GM23338 (cell line): ENCODE measurements at regions not wholly inside any gene's neighbourhood (a gene's known extent, or its start where the extent isn't known, plus 50 kb on each side); places are given as distances from the start of the nearest gene placed in this dataset.
A peak's percentile ranks its signal among the peaks of the same experiment; 100 is the strongest.

ENCODE experiments used
- ATAC-seq: fragments of 200-7000 bp; cut with Tn5 transposase; 3 replicates; pipeline ENCODE4 v1.9.1; 2020
- DNase-seq: peaks from one replicate; pipeline ENCODE4 v3.0.0-alpha.2; 2015; ENCODE audit warnings: low spot score
- H2AFZ ChIP-seq: fragments of 200-600 bp; sonication (generic); 2 replicates; pipeline ENCODE4 v1.8.0; 2016; ENCODE audit warnings: antibody characterized with exemption, mild to moderate bottlenecking, moderate library complexity
- H3F3A ChIP-seq: fragments of 200-600 bp; sonication (generic); replicated peaks from 2 replicates; pipeline ENCODE4 v1.8.0; 2017; ENCODE audit warnings: antibody characterized with exemption, mixed run types, low read depth
- H3K27ac ChIP-seq: fragments of 200-600 bp; sonication (generic); 2 replicates; pipeline ENCODE4 v1.6.1; 2016; ENCODE audit warnings: low read depth
- H3K27me3 ChIP-seq: fragments of 200-600 bp; sonication (generic); 2 replicates; pipeline ENCODE4 v1.8.0; 2016; ENCODE audit warnings: mild to moderate bottlenecking, mixed run types, moderate library complexity; ENCODE audit not compliant: insufficient read depth
- H3K36me3 ChIP-seq: fragments of 200-600 bp; sonication (generic); 2 replicates; pipeline ENCODE4 v1.8.0; 2016; ENCODE audit warnings: mild to moderate bottlenecking; ENCODE audit not compliant: insufficient read depth
- H3K4me1 ChIP-seq: fragments of 200-600 bp; sonication (generic); 2 replicates; pipeline ENCODE4 v1.8.0; 2016; ENCODE audit warnings: mild to moderate bottlenecking, moderate library complexity; ENCODE audit not compliant: insufficient read depth
- H3K4me2 ChIP-seq: fragments of 200-600 bp; sonication (generic); 2 replicates; pipeline ENCODE4 v1.7.1; 2017; ENCODE audit warnings: mixed run types
- H3K4me3 ChIP-seq: fragments of 200-600 bp; sonication (generic); 2 replicates; pipeline ENCODE4 v1.6.1; 2016; ENCODE audit warnings: mixed run types
- H3K79me2 ChIP-seq: fragments of 200-600 bp; sonication (generic); replicated peaks from 2 replicates; pipeline ENCODE4 v1.8.0; 2017; ENCODE audit warnings: mild to moderate bottlenecking; ENCODE audit not compliant: insufficient read depth
- H3K9me2 ChIP-seq: fragments of 200-600 bp; sonication (generic); 2 replicates; pipeline ENCODE4 v1.8.0; 2017; ENCODE audit not compliant: insufficient read depth
- H4K20me1 ChIP-seq: fragments of 200-600 bp; sonication (generic); replicated peaks from 2 replicates; pipeline ENCODE4 v1.8.0; 2017; ENCODE audit warnings: mild to moderate bottlenecking; ENCODE audit not compliant: insufficient read depth
- H3K27ac Mint-ChIP-seq: 2 replicates; pipeline ENCODE4 v1.8.0; 2020; ENCODE audit warnings: inconsistent platforms, mild to moderate bottlenecking, moderate library complexity, mixed read lengths
- H3K27me3 Mint-ChIP-seq: 3 replicates; pipeline ENCODE4 v1.8.0; 2022; ENCODE audit warnings: low read depth, mild to moderate bottlenecking, moderate library complexity, mixed read lengths, inconsistent platforms; ENCODE audit not compliant: insufficient read depth, poor library complexity
- H3K36me3 Mint-ChIP-seq: 3 replicates; pipeline ENCODE4 v1.8.0; 2021; ENCODE audit warnings: low read depth, mild to moderate bottlenecking, inconsistent platforms, moderate library complexity, mixed read lengths
- H3K4me1 Mint-ChIP-seq: 3 replicates; pipeline ENCODE4 v1.8.0; 2020; ENCODE audit warnings: mild to moderate bottlenecking, inconsistent platforms, mixed read lengths
- H3K4me3 Mint-ChIP-seq: 3 replicates; pipeline ENCODE4 v1.8.0; 2021; ENCODE audit warnings: moderate library complexity, mild to moderate bottlenecking, inconsistent platforms, mixed read lengths
- H3K9me3 Mint-ChIP-seq: 3 replicates; pipeline ENCODE4 v1.8.0; 2020; ENCODE audit warnings: moderate library complexity, mild to moderate bottlenecking, inconsistent platforms, mixed read lengths
- CREB1 ChIP-seq: fragments of 250-450 bp; sonication (Bioruptor Pico); IDR thresholded peaks from 2 replicates; pipeline ENCODE4 v1.5.0; 2020; ENCODE audit warnings: low read depth, mild to moderate bottlenecking, moderate library complexity
- EZH2 ChIP-seq: fragments of 200-600 bp; sonication (generic); IDR thresholded peaks from one replicate; pipeline ENCODE4 v1.8.0; 2017; ENCODE audit warnings: antibody characterized with exemption, mild to moderate bottlenecking, low read depth; ENCODE audit not compliant: unreplicated experiment
- EZH2phosphoT487 ChIP-seq: fragments of 200-600 bp; sonication (generic); IDR thresholded peaks from one replicate; pipeline ENCODE4 v1.8.1; 2018; ENCODE audit warnings: antibody characterized with exemption; ENCODE audit not compliant: unreplicated experiment
- JUNB ChIP-seq: IDR thresholded peaks from one replicate; pipeline ENCODE4 v1.6.1; 2016; ENCODE audit warnings: antibody characterized with exemption; ENCODE audit not compliant: unreplicated experiment
- NANOG ChIP-seq: IDR thresholded peaks from 2 replicates; pipeline ENCODE4 v1.6.1; 2016; ENCODE audit warnings: antibody characterized with exemption, borderline replicate concordance
- POLR2AphosphoS5 ChIP-seq: IDR thresholded peaks from 2 replicates; pipeline ENCODE4 v1.6.1; 2016; ENCODE audit warnings: antibody characterized with exemption, low read depth
- STAT1 ChIP-seq: IDR thresholded peaks from one replicate; pipeline ENCODE4 v1.6.1; 2016; ENCODE audit warnings: antibody characterized with exemption; ENCODE audit not compliant: unreplicated experiment
- ZNF114 ChIP-seq: fragments of 250-450 bp; sonication (Bioruptor Pico); IDR thresholded peaks from 2 replicates; pipeline ENCODE4 v1.5.0; 2020; ENCODE audit warnings: mild to moderate bottlenecking, moderate library complexity
- ZNF331 ChIP-seq: fragments of 250-450 bp; sonication (Bioruptor Pico); IDR thresholded peaks from 2 replicates; pipeline ENCODE4 v1.5.0; 2020; ENCODE audit warnings: low read depth, mild to moderate bottlenecking, moderate library complexity
- TF ChIP-seq, protein P1 (sequence below): IDR thresholded peaks from 2 replicates; pipeline ENCODE4 v1.6.1; 2016; ENCODE audit warnings: antibody characterized with exemption
- TF ChIP-seq, protein P2 (sequence below), 2 experiments: fragments of 200-600 bp in 1 of 2; sonication (generic) in 1 of 2; conservative IDR thresholded peaks; 2 replicates each; pipeline versions ENCODE4 v1.5.1 to v1.6.1; 2016 to 2017; ENCODE audit warnings: antibody characterized with exemption in 2 of 2, low read depth in 2 of 2, mild to moderate bottlenecking in 2 of 2, moderate library complexity in 1 of 2

DNA sequence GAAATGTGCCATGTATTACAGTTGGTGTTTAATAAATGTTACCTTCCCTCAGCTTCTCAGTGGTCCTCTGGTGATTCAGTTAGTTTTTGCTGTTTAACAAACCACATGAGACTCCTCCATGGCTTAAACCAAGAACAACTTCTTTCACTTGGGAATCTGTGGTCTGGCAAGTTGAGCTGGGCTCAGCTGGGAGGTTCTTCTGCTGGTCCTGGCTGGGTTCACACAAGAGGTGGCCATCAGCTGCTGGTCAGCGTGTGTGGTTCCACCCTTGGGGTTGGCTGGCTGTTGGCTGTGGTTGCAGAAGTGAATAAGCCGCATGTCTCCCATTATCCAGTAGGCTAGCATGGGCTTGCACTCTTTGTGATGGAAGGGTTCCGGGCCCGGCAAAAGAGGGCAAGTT lies 160.5 kb downstream of the MIAT start:
- no peaks in the 10 kb centered on the region for H4K20me1 ChIP-seq
- DNase-seq = no peak
- no peaks in the 10 kb centered on the region for H3K36me3 ChIP-seq
- Mint-ChIP-seq H3K4me1 (0 out of 3 replicates have a peak, but pooled peaks cover 5% of the 10 kb centered on the region), H3K4me3 (no peak overlapping the region), H3K27me3 (peaks cover 6% of the 10 kb centered on the region), H3K27ac (no peak overlapping the region), H3K36me3 (peaks cover 23% of the 10 kb centered on the region), H3K9me3 (peaks cover 30% of the 10 kb centered on the region)
- H3F3A ChIP-seq = no peaks in the 10 kb centered on the region
- no peaks in the 10 kb centered on the region for H3K27me3 ChIP-seq
- no peak for ATAC-seq
- H2AFZ ChIP-seq = no peak overlapping the region
- no peaks in the 10 kb centered on the region for H3K9me2 ChIP-seq
- H3K4me1 ChIP-seq = no peaks in the 10 kb centered on the region
- no peak overlapping the region for H3K27ac ChIP-seq
- H3K4me3 ChIP-seq = no peak overlapping the region
- TF ChIP-seq POLR2AphosphoS5 (no peak), ZNF331 (CRISPR knock-in tag) (peak; percentile 90), EZH2 (no peak)
- no peaks in the 10 kb centered on the region for H3K79me2 ChIP-seq
- H3K4me2 ChIP-seq = no peak overlapping the region

DNA sequence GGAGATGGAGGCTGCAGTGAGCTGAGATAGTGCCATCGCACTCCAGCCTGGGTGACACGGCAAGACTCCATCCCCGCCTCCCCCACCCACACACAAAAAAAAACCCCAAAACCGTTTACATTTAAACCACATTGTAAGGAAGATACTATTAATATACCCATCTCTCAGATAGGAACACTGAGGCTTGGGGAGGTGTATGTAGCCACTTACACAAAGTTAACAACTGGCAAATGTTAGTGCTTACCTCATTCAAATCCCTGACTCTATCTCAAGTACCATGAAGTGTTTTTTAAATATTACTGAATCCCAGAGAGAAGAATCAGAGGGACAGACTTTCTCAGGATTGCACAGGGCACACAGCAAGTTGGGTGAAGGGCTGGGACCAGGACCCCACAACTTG lies 164.5 kb downstream of the MIAT start:
- H3K4me3 ChIP-seq = no peak overlapping the region
- Mint-ChIP-seq H3K9me3 (peaks cover 29% of the 10 kb centered on the region), H3K27me3 (peaks cover 5% of the 10 kb centered on the region), H3K36me3 (peaks cover 23% of the 10 kb centered on the region), H3K27ac (no peak overlapping the region), H3K4me1 (0 out of 3 replicates have a peak, but pooled peaks cover 5% of the 10 kb centered on the region), H3K4me3 (no peak overlapping the region)
- H3F3A ChIP-seq = no peaks in the 10 kb centered on the region
- no peak overlapping the region for H2AFZ ChIP-seq
- no peaks in the 10 kb centered on the region for H3K4me1 ChIP-seq
- H3K9me2 ChIP-seq = no peaks in the 10 kb centered on the region
- H3K27ac ChIP-seq = no peak overlapping the region
- TF ChIP-seq JUNB = no peak
- TF ChIP-seq NANOG = no peak
- TF ChIP-seq, protein P1, sequence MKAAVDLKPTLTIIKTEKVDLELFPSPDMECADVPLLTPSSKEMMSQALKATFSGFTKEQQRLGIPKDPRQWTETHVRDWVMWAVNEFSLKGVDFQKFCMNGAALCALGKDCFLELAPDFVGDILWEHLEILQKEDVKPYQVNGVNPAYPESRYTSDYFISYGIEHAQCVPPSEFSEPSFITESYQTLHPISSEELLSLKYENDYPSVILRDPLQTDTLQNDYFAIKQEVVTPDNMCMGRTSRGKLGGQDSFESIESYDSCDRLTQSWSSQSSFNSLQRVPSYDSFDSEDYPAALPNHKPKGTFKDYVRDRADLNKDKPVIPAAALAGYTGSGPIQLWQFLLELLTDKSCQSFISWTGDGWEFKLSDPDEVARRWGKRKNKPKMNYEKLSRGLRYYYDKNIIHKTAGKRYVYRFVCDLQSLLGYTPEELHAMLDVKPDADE = no peak
- no peak for TF ChIP-seq EZH2phosphoT487
- TF ChIP-seq CREB1 (CRISPR knock-in tag) = no peak
- TF ChIP-seq ZNF114 = no peak
- no peak for TF ChIP-seq EZH2
- TF ChIP-seq ZNF331 (CRISPR knock-in tag) = no peak
- H3K79me2 ChIP-seq = no peaks in the 10 kb centered on the region
- no peaks in the 10 kb centered on the region for H3K36me3 ChIP-seq
- no peak for ATAC-seq
- DNase-seq = no peak
- no peaks in the 10 kb centered on the region for H3K27me3 ChIP-seq
- H3K4me2 ChIP-seq = no peak overlapping the region
- no peaks in the 10 kb centered on the region for H4K20me1 ChIP-seq

DNA sequence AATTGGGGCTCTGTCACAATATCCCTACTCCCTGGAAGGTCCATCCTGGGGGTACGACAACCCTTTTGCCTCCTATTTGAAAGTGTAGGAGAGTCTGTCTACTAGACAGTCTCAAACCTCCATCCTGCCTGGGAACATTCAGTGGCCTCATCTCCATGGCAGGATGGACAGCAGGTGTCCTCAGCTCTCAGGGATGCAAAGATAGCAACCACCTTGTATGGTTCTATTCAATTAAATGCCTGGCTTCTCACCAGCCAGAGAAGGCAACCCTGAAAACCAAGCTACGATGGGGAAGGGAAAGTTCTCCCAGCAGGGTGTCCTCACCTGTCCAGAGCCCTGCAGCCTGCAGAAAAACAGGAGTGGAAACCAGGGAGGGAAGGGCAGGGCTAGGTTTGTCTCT lies 164.9 kb downstream of the MIAT start:
- Histone ChIP-seq H3K27ac (no peak overlapping the region), H2AFZ (no peak overlapping the region), H4K20me1 (no peaks in the 10 kb centered on the region), H3K4me1 (no peaks in the 10 kb centered on the region), H3K4me3 (no peak overlapping the region), H3K4me2 (no peak overlapping the region), H3F3A (no peaks in the 10 kb centered on the region), H3K27me3 (no peaks in the 10 kb centered on the region), H3K36me3 (no peaks in the 10 kb centered on the region), H3K9me2 (no peaks in the 10 kb centered on the region), H3K79me2 (no peaks in the 10 kb centered on the region)
- Mint-ChIP-seq H3K27me3 (peaks cover 5% of the 10 kb centered on the region), H3K9me3 (peaks cover 26% of the 10 kb centered on the region), H3K27ac (no peak overlapping the region), H3K4me1 (0 out of 3 replicates have a peak, but pooled peaks cover 5% of the 10 kb centered on the region), H3K36me3 (peaks cover 18% of the 10 kb centered on the region), H3K4me3 (no peak overlapping the region)
- TF ChIP-seq STAT1 (no peak), NANOG (no peak), CREB1 (CRISPR knock-in tag) (no peak), EZH2phosphoT487 (no peak), JUNB (no peak), EZH2 (no peak)
- TF ChIP-seq, protein P1 = no peak
- TF ChIP-seq, protein P2, sequence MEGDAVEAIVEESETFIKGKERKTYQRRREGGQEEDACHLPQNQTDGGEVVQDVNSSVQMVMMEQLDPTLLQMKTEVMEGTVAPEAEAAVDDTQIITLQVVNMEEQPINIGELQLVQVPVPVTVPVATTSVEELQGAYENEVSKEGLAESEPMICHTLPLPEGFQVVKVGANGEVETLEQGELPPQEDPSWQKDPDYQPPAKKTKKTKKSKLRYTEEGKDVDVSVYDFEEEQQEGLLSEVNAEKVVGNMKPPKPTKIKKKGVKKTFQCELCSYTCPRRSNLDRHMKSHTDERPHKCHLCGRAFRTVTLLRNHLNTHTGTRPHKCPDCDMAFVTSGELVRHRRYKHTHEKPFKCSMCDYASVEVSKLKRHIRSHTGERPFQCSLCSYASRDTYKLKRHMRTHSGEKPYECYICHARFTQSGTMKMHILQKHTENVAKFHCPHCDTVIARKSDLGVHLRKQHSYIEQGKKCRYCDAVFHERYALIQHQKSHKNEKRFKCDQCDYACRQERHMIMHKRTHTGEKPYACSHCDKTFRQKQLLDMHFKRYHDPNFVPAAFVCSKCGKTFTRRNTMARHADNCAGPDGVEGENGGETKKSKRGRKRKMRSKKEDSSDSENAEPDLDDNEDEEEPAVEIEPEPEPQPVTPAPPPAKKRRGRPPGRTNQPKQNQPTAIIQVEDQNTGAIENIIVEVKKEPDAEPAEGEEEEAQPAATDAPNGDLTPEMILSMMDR (conservative IDR thresholded peaks at IDR 0.05; ENCODE audit: low read depth in 2 of 2) = peak in 1 of 2 experiments; percentile 37; a peak in 2 of 4 replicates
- DNase-seq (no peak), ATAC-seq (no peak)
